H1 (cell line): ENCODE measurements at regions not wholly inside any gene's neighbourhood (a gene's known extent, or its start where the extent isn't known, plus 50 kb on each side); places are given as distances from the start of the nearest gene placed in this dataset.

ENCODE experiments used
- CTCF ChIA-PET: fragments of 300-600 bp; sonication (Branson Sonifier 250); formaldehyde crosslinking; loops from one replicate; lab custom pipeline; 2021; ENCODE audit not compliant: partially characterized antibody; lab: Charles Lee
- POLR2A ChIA-PET: fragments of 300-600 bp; sonication (Branson Sonifier 250); formaldehyde crosslinking; loops from one replicate; lab custom pipeline; 2021; ENCODE audit warnings: inconsistent platforms; ENCODE audit not compliant: partially characterized antibody; lab: Charles Lee
- DNase-seq, 2 experiments: peaks; one replicate each; pipeline versions ENCODE4 v3.0.0 to v3.0.0-alpha.2; 2010 to 2022; ENCODE audit warnings: low spot score in 2 of 2, low read depth in 1 of 2, mixed read lengths in 1 of 2
- FAIRE-seq: peaks from 2 replicates; lab custom pipeline; 2011; peaks lifted over from hg19 to GRCh38; lab: Jason Lieb, UNC
- H2AFZ ChIP-seq: 2 replicates; pipeline ENCODE4 v1.8.1; 2012; ENCODE audit warnings: low read length, inconsistent platforms
- H2AK5ac ChIP-seq: 2 replicates; pipeline ENCODE4 v1.6.1; 2013; ENCODE audit warnings: low read depth, low read length
- H2BK120ac ChIP-seq: replicated peaks from 2 replicates; pipeline ENCODE3; 2013; ENCODE audit warnings: low read depth, low read length, inconsistent platforms
- H2BK12ac ChIP-seq: 2 replicates; pipeline ENCODE4 v1.6.1; 2013; ENCODE audit warnings: low read depth, low read length
- H2BK15ac ChIP-seq: 2 replicates; pipeline ENCODE4 v1.6.1; 2013; ENCODE audit warnings: low read length
- H2BK20ac ChIP-seq: 2 replicates; pipeline ENCODE4 v1.6.1; 2013; ENCODE audit warnings: low read length
- H2BK5ac ChIP-seq: 2 replicates; pipeline ENCODE4 v1.6.1; 2013; ENCODE audit warnings: low read depth, low read length
- H3K14ac ChIP-seq: 2 replicates; pipeline ENCODE4 v1.6.1; 2013; ENCODE audit warnings: inconsistent platforms; ENCODE audit not compliant: insufficient read length
- H3K18ac ChIP-seq: 2 replicates; pipeline ENCODE4 v1.6.1; 2013; ENCODE audit warnings: low read length; ENCODE audit errors: extremely low read depth
- H3K23ac ChIP-seq: 2 replicates; pipeline ENCODE4 v1.6.1; 2013; ENCODE audit warnings: inconsistent platforms; ENCODE audit not compliant: insufficient read length
- H3K23me2 ChIP-seq: 2 replicates; pipeline ENCODE4 v1.6.1; 2013; ENCODE audit warnings: low read depth, low read length
- H3K27ac ChIP-seq: 2 replicates; pipeline ENCODE4 v1.6.1; 2011; ENCODE audit warnings: low read depth, low read length, inconsistent platforms
- H3K27me3 ChIP-seq, 4 experiments: replicated peaks in 1 of 4; 1 replicate in 1 of 4; 2 replicates in 3 of 4; pipeline versions ENCODE4 v1.6.1 to v1.8.1; 2011 to 2013; ENCODE audit warnings: low read length in 3 of 4, mild to moderate bottlenecking in 3 of 4, inconsistent platforms in 2 of 4, mixed read lengths in 2 of 4, moderate library complexity in 1 of 4; ENCODE audit not compliant: control insufficient read depth in 3 of 4, insufficient read depth in 3 of 4; ENCODE audit errors: extremely low read depth in 1 of 4
- H3K36me3 ChIP-seq, 4 experiments: 2 replicates each; pipeline versions ENCODE4 v1.6.1 to v1.8.1; 2011 to 2013; ENCODE audit warnings: mild to moderate bottlenecking in 4 of 4, low read length in 3 of 4, moderate library complexity in 2 of 4, control low read depth in 1 of 4, inconsistent platforms in 1 of 4; ENCODE audit not compliant: insufficient read depth in 4 of 4, control insufficient read depth in 2 of 4
- H3K4ac ChIP-seq: replicated peaks from 2 replicates; pipeline ENCODE3; 2013; ENCODE audit warnings: low read length, low read depth, mixed read lengths, inconsistent platforms; ENCODE audit not compliant: insufficient read length
- H3K4me1 ChIP-seq, 4 experiments: replicated peaks in 1 of 4; 1 replicate in 1 of 4; 2 replicates in 3 of 4; pipeline versions ENCODE4 v1.6.1 to v1.8.1; 2011 to 2013; ENCODE audit warnings: low read length in 3 of 4, inconsistent platforms in 2 of 4, mixed read lengths in 1 of 4; ENCODE audit not compliant: insufficient read depth in 4 of 4, control insufficient read depth in 3 of 4
- H3K4me2 ChIP-seq, 2 experiments: 2 replicates each; pipeline versions ENCODE4 v1.6.1 to v1.8.1; 2011 to 2013; ENCODE audit warnings: low read depth in 2 of 2, low read length in 2 of 2, control low read depth in 1 of 2, inconsistent platforms in 1 of 2, mild to moderate bottlenecking in 1 of 2; ENCODE audit not compliant: insufficient read depth in 1 of 2
- H3K4me3 ChIP-seq, 4 experiments: fragments of 200-600, 300-600 bp in 1 of 4; sonication (generic), shearing (Covaris generic), sonication (Bioruptor Twin) in 1 of 4; 2 replicates each; pipeline versions ENCODE4 v1.5.1 to v1.8.1; 2011 to 2016; ENCODE audit warnings: low read length in 4 of 4, low read depth in 3 of 4, control low read depth in 2 of 4, inconsistent platforms in 2 of 4, mild to moderate bottlenecking in 2 of 4, mixed read lengths in 1 of 4, moderate library complexity in 1 of 4; ENCODE audit not compliant: insufficient read depth in 2 of 4; ENCODE audit errors: extremely low read depth in 1 of 4
- H3K56ac ChIP-seq: replicated peaks from 2 replicates; pipeline ENCODE3; 2013; ENCODE audit warnings: low read depth, mild to moderate bottlenecking, mixed read lengths, low read length, inconsistent platforms; ENCODE audit not compliant: insufficient read length
- H3K79me1 ChIP-seq: 2 replicates; pipeline ENCODE4 v1.6.1; 2013; ENCODE audit warnings: low read depth, low read length, control low read depth
- H3K79me2 ChIP-seq, 2 experiments: 2 replicates each; pipeline versions ENCODE4 v1.6.1 to v1.8.1; 2012 to 2013; ENCODE audit warnings: low read length in 2 of 2, mild to moderate bottlenecking in 2 of 2, inconsistent platforms in 1 of 2; ENCODE audit not compliant: insufficient read depth in 2 of 2, control insufficient read depth in 1 of 2
- H3K9ac ChIP-seq, 4 experiments: replicated peaks in 1 of 4; 1 replicate in 1 of 4; 2 replicates in 3 of 4; pipeline versions ENCODE4 v1.6.1 to v1.8.1; 2011 to 2013; ENCODE audit warnings: low read depth in 3 of 4, low read length in 3 of 4, control low read depth in 2 of 4, mild to moderate bottlenecking in 2 of 4, moderate library complexity in 2 of 4, inconsistent platforms in 1 of 4; ENCODE audit errors: extremely low read depth in 1 of 4
- H3K9me3 ChIP-seq, 2 experiments: 2 replicates each; pipeline versions ENCODE4 v1.6.1 to v1.8.1; 2012 to 2013; ENCODE audit warnings: mild to moderate bottlenecking in 2 of 2, moderate library complexity in 2 of 2, control low read depth in 1 of 2, inconsistent platforms in 1 of 2, low read depth in 1 of 2, low read length in 1 of 2, mixed read lengths in 1 of 2; ENCODE audit not compliant: insufficient read depth in 2 of 2
- H4K20me1 ChIP-seq, 2 experiments: replicated peaks in 1 of 2; 2 replicates each; pipeline versions ENCODE3 to v1.8.1; 2011 to 2013; ENCODE audit warnings: inconsistent platforms in 2 of 2, low read length in 2 of 2, mild to moderate bottlenecking in 1 of 2; ENCODE audit not compliant: insufficient read depth in 2 of 2, control insufficient read depth in 1 of 2
- H4K5ac ChIP-seq: 2 replicates; pipeline ENCODE4 v1.6.1; 2013; ENCODE audit warnings: low read length, low read depth, mixed read lengths, inconsistent platforms; ENCODE audit not compliant: insufficient read length
- H4K8ac ChIP-seq: 2 replicates; pipeline ENCODE4 v1.8.0; 2013; ENCODE audit warnings: mild to moderate bottlenecking, moderate library complexity, low read length, inconsistent platforms; ENCODE audit not compliant: insufficient read depth; ENCODE audit errors: extremely low read depth
- H4K91ac ChIP-seq: replicated peaks from 2 replicates; pipeline ENCODE3; 2013; ENCODE audit warnings: low read length, mixed read lengths, inconsistent platforms; ENCODE audit not compliant: insufficient read length
- CTBP2 ChIP-seq: IDR thresholded peaks from 2 replicates; pipeline ENCODE4 v1.7.0; 2011; ENCODE audit warnings: borderline replicate concordance, mild to moderate bottlenecking, moderate library complexity, mixed read lengths, low read length; ENCODE audit not compliant: insufficient read depth, insufficient read length
- WGBS, 2 experiments: shearing (Covaris generic) in 1 of 2; methylation state at CpG; one replicate each; pipeline versions ENCODE4 v1.1.6 to v1.1.7; 2013 to 2015; ENCODE audit warnings: low lambda C conversion rate in 2 of 2, mixed read lengths in 2 of 2, inconsistent platforms in 1 of 2, low coverage in 1 of 2, missing lambda C conversion rate in 1 of 2; ENCODE audit not compliant: insufficient replicate concordance in 2 of 2, insufficient coverage in 1 of 2, insufficient read length in 1 of 2; ENCODE audit errors: extremely low coverage in 1 of 2, missing lambda C conversion rate in 1 of 2; 5-methylcytosine and 5-hydroxymethylcytosine counted together

- Histone ChIP-seq H3K23ac (no peak overlapping the region), H4K5ac (no peak overlapping the region), H3K36me3 (no peaks in the 10 kb centered on the region), H4K20me1 (no peaks in the 10 kb centered on the region), H3K4me1 (no peaks in the 10 kb centered on the region), H4K91ac (no peak overlapping the region), H3K23me2 (no peaks in the 10 kb centered on the region), H4K8ac (no peak overlapping the region), H3K27ac (no peak overlapping the region), H2BK12ac (no peak overlapping the region), H3K18ac (no peak overlapping the region), H3K4me3 (no peak overlapping the region), H3K9ac (no peak overlapping the region), H3K79me2 (no peaks in the 10 kb centered on the region), H3K27me3 (no peaks in the 10 kb centered on the region), H2BK20ac (no peak overlapping the region), H2BK5ac (no peak overlapping the region), H3K79me1 (no peaks in the 10 kb centered on the region), H2BK120ac (no peak overlapping the region), H3K56ac (no peak overlapping the region), H2AFZ (no peak overlapping the region), H2AK5ac (no peak overlapping the region), H3K4ac (no peak overlapping the region), H3K14ac (no peak overlapping the region), H3K9me3 (no peaks in the 10 kb centered on the region), H3K4me2 (no peak overlapping the region), H2BK15ac (no peak overlapping the region)
- TF ChIP-seq CTBP2 = no peak
- WGBS, 2 experiments = 100% methylated on average over 1 of the region's 1 CpG; no CpG with 5 or more reads in 1 of the 2 experiments
- no peak for DNase-seq
- CTCF ChIA-PET = no interaction called here
- no peak for FAIRE-seq
- POLR2A ChIA-PET = no interaction called here
These were observed 316.4 kb downstream of the BCAT1 start for GRCh38 chr12:24632466-24632865.
